Prostate gland (tissue), 2 donors: ENCODE measurements at regions not wholly inside any gene's neighbourhood (a gene's known extent, or its start where the extent isn't known, plus 50 kb on each side); places are given as distances from the start of the nearest gene placed in this dataset.
"Not testable (repeated sequence)": the region's sequence is repeated elsewhere in the genome, so short reads cannot be mapped to it uniquely, and the experiment has no call there.

ENCODE experiments used
- DNase-seq: peaks from one replicate; pipeline ENCODE4 v3.0.0-alpha.2; 2019; ENCODE audit warnings: low spot score
- H3K27ac ChIP-seq, 2 donors: fragments of 200-600 bp; sonication (generic); 2 replicates each; pipeline ENCODE4 v1.5.1; 2017 to 2019
- H3K27me3 ChIP-seq: fragments of 200-600 bp; sonication (generic); replicated peaks from 2 replicates; pipeline ENCODE4 v1.5.1; 2019; ENCODE audit not compliant: insufficient read depth
- H3K36me3 ChIP-seq, 2 donors: fragments of 200-600 bp; sonication (generic); 1 replicate in 1 of 2; 2 replicates in 1 of 2; pipeline versions ENCODE4 v1.5.1 to v1.8.1; 2017 to 2019
- H3K4me1 ChIP-seq: fragments of 200-600 bp; sonication (generic); replicated peaks from 2 replicates; pipeline ENCODE4 v1.5.1; 2019
- H3K4me3 ChIP-seq, 2 donors: fragments of 200-600 bp; sonication (generic); 2 replicates each; pipeline ENCODE4 v1.5.1; 2017 to 2019
- H3K9me3 ChIP-seq: fragments of 200-600 bp; sonication (generic); 2 replicates; pipeline ENCODE4 v1.5.1; 2017
- CTCF ChIP-seq, 4 experiments: fragments of 200-600 bp in 2 of 4; fragments of 450-650 bp in 2 of 4; sonication (generic) in 2 of 4; IDR thresholded peaks; 1 replicate in 3 of 4; 2 replicates in 1 of 4; pipeline ENCODE4 v1.5.1; 2016 to 2019; ENCODE audit warnings: antibody characterized with exemption in 4 of 4, mild to moderate bottlenecking in 2 of 4, moderate library complexity in 2 of 4
- POLR2A ChIP-seq: fragments of 450-650 bp; IDR thresholded peaks from one replicate; pipeline ENCODE4 v1.6.1; 2016; ENCODE audit warnings: antibody characterized with exemption, mild to moderate bottlenecking
- POLR2AphosphoS5 ChIP-seq: sonication (generic); formaldehyde crosslinking; IDR thresholded peaks from one replicate; pipeline ENCODE4 v1.6.1; 2017; ENCODE audit warnings: antibody characterized with exemption
- WGBS: methylation state at CpG from one replicate; pipeline ENCODE4 v1.1.5; 2018; 5-methylcytosine and 5-hydroxymethylcytosine counted together
- intact Hi-C: fragments of 100-400 bp; cut with DNase I; formaldehyde crosslinking; loops from one replicate; pipeline ENCODE4 v1.14.2; 2022

GRCh38 chr2:160596441-160596840 lies 102.8 kb upstream of the RBMS1 start:
- no peak for TF ChIP-seq CTCF (IDR thresholded peaks at IDR 0.05)
- no peak for TF ChIP-seq POLR2A
- TF ChIP-seq POLR2AphosphoS5, result no peak

GRCh38 chr2:160600437-160600836 lies 106.8 kb upstream of the RBMS1 start:
- H3K27ac ChIP-seq, intact Hi-C loops, H3K4me3 ChIP-seq, H3K4me1 ChIP-seq, H3K27me3 ChIP-seq, H3K9me3 ChIP-seq, H3K36me3 ChIP-seq, DNase-seq: not testable (repeated sequence)
- WGBS, result 100% methylated on average over 1 of the region's 1 CpG

More at GRCh38 chr2:160596441-160596840, 102.8 kb upstream of the RBMS1 start:
- H3K4me1 ChIP-seq, result no peaks in the 10 kb centered on the region
- DNase-seq, result no peak
- intact Hi-C loops, result no loop called here
- H3K27me3 ChIP-seq, result no peaks in the 10 kb centered on the region
- H3K36me3 ChIP-seq, result no peaks in the 10 kb centered on the region
- no peak overlapping the region for H3K4me3 ChIP-seq
- no peaks in the 10 kb centered on the region for H3K9me3 ChIP-seq
- H3K27ac ChIP-seq, result no peak overlapping the region

GRCh38 chr2:160602073-160602472 lies 108.5 kb upstream of the RBMS1 start:
- H3K4me3 ChIP-seq, result no peak overlapping the region
- TF ChIP-seq POLR2AphosphoS5 (no peak), CTCF (IDR thresholded peaks at IDR 0.05) (no peak), POLR2A (no peak)
- WGBS, result 95% methylated on average over 2 of the region's 2 CpGs
- no peaks in the 10 kb centered on the region for H3K27me3 ChIP-seq
- intact Hi-C loops, result no loop called here
- no peaks in the 10 kb centered on the region for H3K36me3 ChIP-seq
- no peak overlapping the region for H3K27ac ChIP-seq
- no peak for DNase-seq
- H3K9me3 ChIP-seq, result no peaks in the 10 kb centered on the region
- H3K4me1 ChIP-seq, result no peaks in the 10 kb centered on the region

GRCh38 chr2:160603771-160604510 lies 110.3 kb upstream of the RBMS1 start:
- intact Hi-C loops, result no loop called here
- Histone ChIP-seq H3K9me3 (no peaks in the 10 kb centered on the region), H3K4me1 (no peaks in the 10 kb centered on the region), H3K36me3 (no peaks in the 10 kb centered on the region), H3K27ac (no peak overlapping the region), H3K27me3 (no peaks in the 10 kb centered on the region), H3K4me3 (no peak overlapping the region)
- TF ChIP-seq CTCF (IDR thresholded peaks at IDR 0.05) (no peak), POLR2AphosphoS5 (no peak), POLR2A (no peak)
- no peak for DNase-seq
- WGBS, result 66% methylated on average over 3 of the region's 3 CpGs

GRCh38 chr2:160606341-160606740 lies 112.7 kb upstream of the RBMS1 start:
- WGBS, result 100% methylated on average over 1 of the region's 1 CpG

More at GRCh38 chr2:160606341-160606740, 112.7 kb upstream of the RBMS1 start:
- DNase-seq, result no peak
- Histone ChIP-seq H3K4me1 (no peaks in the 10 kb centered on the region), H3K9me3 (no peaks in the 10 kb centered on the region), H3K27ac (no peak overlapping the region), H3K27me3 (no peaks in the 10 kb centered on the region), H3K36me3 (no peaks in the 10 kb centered on the region), H3K4me3 (no peak overlapping the region)
- no peak for TF ChIP-seq POLR2AphosphoS5
- TF ChIP-seq CTCF (IDR thresholded peaks at IDR 0.05), result no peak
- TF ChIP-seq POLR2A, result no peak
- intact Hi-C loops, result no loop called here
